A549 (cell line): ENCODE measurements at regions not wholly inside any gene's neighbourhood (a gene's known extent, or its start where the extent isn't known, plus 50 kb on each side); places are given as distances from the start of the nearest gene placed in this dataset.

Source experiments
- CEBPB ChIP-seq, 2 experiments: fragments of >200 bp in 1 of 2; sonication (Bioruptor Twin) in 1 of 2; formaldehyde crosslinking in 1 of 2; IDR thresholded peaks; 2 replicates each; pipeline ENCODE4 v1.6.1; 2012 to 2016
- CTCF ChIP-seq: fragments of >200 bp; sonication (Bioruptor Twin); formaldehyde crosslinking; IDR thresholded peaks from 3 replicates; pipeline ENCODE4 v1.5.1; 2016
- EP300 ChIP-seq, 2 experiments: fragments of >200 bp; sonication (Bioruptor Twin); formaldehyde crosslinking; IDR thresholded peaks; 2 replicates in 1 of 2; 3 replicates in 1 of 2; pipeline ENCODE4 v1.6.1; 2016 to 2017
- HOXB13 ChIP-seq: fragments of 250-450 bp; sonication (Bioruptor Pico); IDR thresholded peaks from 2 replicates; pipeline ENCODE4 v1.5.0; 2020; ENCODE audit warnings: low read depth, mild to moderate bottlenecking, moderate library complexity
- PHF8 ChIP-seq: fragments of 200-600 bp; sonication (generic); IDR thresholded peaks from 2 replicates; pipeline ENCODE4 v1.6.1; 2016; ENCODE audit warnings: low read depth, mild to moderate bottlenecking, antibody characterized with exemption, moderate library complexity, borderline replicate concordance
- POLR2A ChIP-seq: IDR thresholded peaks from 2 replicates; pipeline ENCODE4 v1.6.1; 2012; ENCODE audit warnings: mild to moderate bottlenecking, low read length

- TF ChIP-seq CTCF (no peak), HOXB13 (CRISPR knock-in tag) (no peak), PHF8 (no peak), CEBPB (IDR thresholded peaks at IDR 0.05) (no peak), EP300 (IDR thresholded peaks at IDR 0.05) (no peak), POLR2A (no peak)
Observed at GRCh38 chr4:108417923-108418322, 202.5 kb upstream of the RPL34 start.
